ENCODE measurements at regions not wholly inside any gene's neighbourhood (a gene's known extent, or its start where the extent isn't known, plus 50 kb on each side); places are given as distances from the start of the nearest gene placed in this dataset.
A peak's percentile ranks its signal among the peaks of the same experiment; 100 is the strongest.
"Not testable (repeated sequence)": the region's sequence is repeated elsewhere in the genome, so short reads cannot be mapped to it uniquely, and the experiment has no call there.

GRCh38 chr3:26089249-26089648 is 299.4 kb downstream of the OXSM start:
- TF ChIP-seq ZFP30 (CRISPR knock-in tag; IDR thresholded peaks at IDR 0.05): no peak
- ATAC-seq: no peak

- TF ChIP-seq OSR1 (CRISPR knock-in tag; IDR thresholded peaks at IDR 0.05): no peak
- ATAC-seq: no peak
Observed at GRCh38 chr3:26090589-26090988, 300.7 kb downstream of the OXSM start.

- ATAC-seq: no peak
- TF ChIP-seq TCF4 (CRISPR knock-in tag; IDR thresholded peaks at IDR 0.05; ENCODE audit: borderline replicate concordance): no peak
- no peak for TF ChIP-seq ZFP3 (CRISPR knock-in tag; IDR thresholded peaks at IDR 0.05)
- no peak for TF ChIP-seq RARB (CRISPR knock-in tag; IDR thresholded peaks at IDR 0.05)
- no peak for TF ChIP-seq SNAI2 (CRISPR knock-in tag; IDR thresholded peaks at IDR 0.05)
- no peak for TF ChIP-seq ZNF8 (CRISPR knock-in tag; IDR thresholded peaks at IDR 0.05)
- TF ChIP-seq CSDC2 (CRISPR knock-in tag; IDR thresholded peaks at IDR 0.05): no peak
- no peak for TF ChIP-seq ZC3H10 (CRISPR knock-in tag; IDR thresholded peaks at IDR 0.05)
- TF ChIP-seq ARNTL (CRISPR knock-in tag; IDR thresholded peaks at IDR 0.05; ENCODE audit: borderline replicate concordance, low read depth): no peak
- TF ChIP-seq ISL1 (CRISPR knock-in tag; IDR thresholded peaks at IDR 0.05): no peak
Observed at GRCh38 chr3:26091096-26091495, 301.2 kb downstream of the OXSM start.

- TF ChIP-seq BACH2 (CRISPR knock-in tag; IDR thresholded peaks at IDR 0.05; ENCODE audit: borderline replicate concordance) (no peak), GLIS3 (CRISPR knock-in tag; IDR thresholded peaks at IDR 0.05) (no peak), RARB (CRISPR knock-in tag; IDR thresholded peaks at IDR 0.05) (no peak), CSDC2 (CRISPR knock-in tag; IDR thresholded peaks at IDR 0.05) (no peak), ESRRG (CRISPR knock-in tag; IDR thresholded peaks at IDR 0.05) (no peak), ARNTL (CRISPR knock-in tag; IDR thresholded peaks at IDR 0.05; ENCODE audit: borderline replicate concordance, low read depth) (no peak), TSHZ2 (CRISPR knock-in tag; IDR thresholded peaks at IDR 0.05) (no peak), ZC3H10 (CRISPR knock-in tag; IDR thresholded peaks at IDR 0.05) (no peak), ZFP3 (CRISPR knock-in tag; IDR thresholded peaks at IDR 0.05) (no peak), ZNF8 (CRISPR knock-in tag; IDR thresholded peaks at IDR 0.05) (no peak), CSRNP3 (CRISPR knock-in tag; IDR thresholded peaks at IDR 0.05) (no peak), ZFP30 (CRISPR knock-in tag; IDR thresholded peaks at IDR 0.05) (no peak)
- no peak for ATAC-seq
Observed at GRCh38 chr3:26091626-26092025, 301.7 kb downstream of the OXSM start.

GRCh38 chr3:26097111-26097510 is 307.2 kb downstream of the OXSM start:
- not testable (repeated sequence) for ATAC-seq

- ATAC-seq: no peak
- TF ChIP-seq ISL1 (CRISPR knock-in tag; IDR thresholded peaks at IDR 0.05) (0 out of 2 replicates have a peak, but pooled peaks have one; percentile 24), TSHZ2 (CRISPR knock-in tag; IDR thresholded peaks at IDR 0.05) (no peak)
Observed at GRCh38 chr3:26099692-26100091, 309.8 kb downstream of the OXSM start.

- ATAC-seq: no peak
- TF ChIP-seq RARB (CRISPR knock-in tag; IDR thresholded peaks at IDR 0.05): no peak
- no peak for TF ChIP-seq PATZ1 (CRISPR knock-in tag; IDR thresholded peaks at IDR 0.05; ENCODE audit: borderline replicate concordance)
- TF ChIP-seq TCF4 (CRISPR knock-in tag; IDR thresholded peaks at IDR 0.05; ENCODE audit: borderline replicate concordance): no peak
- no peak for TF ChIP-seq CSDC2 (CRISPR knock-in tag; IDR thresholded peaks at IDR 0.05)
- TF ChIP-seq ZNF565 (CRISPR knock-in tag; conservative IDR thresholded peaks at IDR 0.05; ENCODE audit: low read depth): no peak
- no peak for TF ChIP-seq GLIS3 (CRISPR knock-in tag; IDR thresholded peaks at IDR 0.05)
- TF ChIP-seq ZFP30 (CRISPR knock-in tag; IDR thresholded peaks at IDR 0.05): no peak
- TF ChIP-seq PPARA (CRISPR knock-in tag; IDR thresholded peaks at IDR 0.05; ENCODE audit: borderline replicate concordance): no peak
- no peak for TF ChIP-seq ESRRG (CRISPR knock-in tag; IDR thresholded peaks at IDR 0.05)
- no peak for TF ChIP-seq ZFP3 (CRISPR knock-in tag; IDR thresholded peaks at IDR 0.05)
Observed at GRCh38 chr3:26100176-26100575, 310.3 kb downstream of the OXSM start.

Measured in SK-N-SH treated with all-trans-retinoic acid at 6 μM for 48 hours (cell line).